ENCODE measurements at regions not wholly inside any gene's neighbourhood (a gene's known extent, or its start where the extent isn't known, plus 50 kb on each side); places are given as distances from the start of the nearest gene placed in this dataset.

DNA sequence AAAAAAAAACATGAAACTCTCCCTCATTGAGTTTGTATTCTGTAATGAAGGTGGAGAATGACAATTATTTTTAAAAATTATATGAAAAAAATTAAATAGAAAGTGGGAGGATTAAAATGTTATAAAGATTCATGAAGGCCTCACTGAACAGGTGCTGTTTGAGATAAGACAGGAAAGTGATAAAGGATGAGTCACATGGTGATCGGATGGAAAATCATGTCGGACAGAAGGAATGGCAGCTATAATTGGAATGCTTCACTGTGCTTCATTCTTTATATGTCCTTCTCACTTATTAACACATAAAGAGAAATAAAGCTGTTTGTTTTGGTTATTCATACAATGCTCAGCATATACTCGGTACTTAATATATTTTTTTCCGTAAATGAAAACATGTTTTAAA is 464.5 kb upstream of the RGMB start:
- TF ChIP-seq, protein P1, sequence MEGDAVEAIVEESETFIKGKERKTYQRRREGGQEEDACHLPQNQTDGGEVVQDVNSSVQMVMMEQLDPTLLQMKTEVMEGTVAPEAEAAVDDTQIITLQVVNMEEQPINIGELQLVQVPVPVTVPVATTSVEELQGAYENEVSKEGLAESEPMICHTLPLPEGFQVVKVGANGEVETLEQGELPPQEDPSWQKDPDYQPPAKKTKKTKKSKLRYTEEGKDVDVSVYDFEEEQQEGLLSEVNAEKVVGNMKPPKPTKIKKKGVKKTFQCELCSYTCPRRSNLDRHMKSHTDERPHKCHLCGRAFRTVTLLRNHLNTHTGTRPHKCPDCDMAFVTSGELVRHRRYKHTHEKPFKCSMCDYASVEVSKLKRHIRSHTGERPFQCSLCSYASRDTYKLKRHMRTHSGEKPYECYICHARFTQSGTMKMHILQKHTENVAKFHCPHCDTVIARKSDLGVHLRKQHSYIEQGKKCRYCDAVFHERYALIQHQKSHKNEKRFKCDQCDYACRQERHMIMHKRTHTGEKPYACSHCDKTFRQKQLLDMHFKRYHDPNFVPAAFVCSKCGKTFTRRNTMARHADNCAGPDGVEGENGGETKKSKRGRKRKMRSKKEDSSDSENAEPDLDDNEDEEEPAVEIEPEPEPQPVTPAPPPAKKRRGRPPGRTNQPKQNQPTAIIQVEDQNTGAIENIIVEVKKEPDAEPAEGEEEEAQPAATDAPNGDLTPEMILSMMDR (IDR thresholded peaks at IDR 0.05; ENCODE audit: low read length, missing control alignments): no peak
- peak overlapping the region; percentile 47 for H3K4me3 ChIP-seq (replicated peaks; ENCODE audit: low read depth, low read length)
- peak; percentile 35 for DNase-seq (ENCODE audit: low read depth)

DNA sequence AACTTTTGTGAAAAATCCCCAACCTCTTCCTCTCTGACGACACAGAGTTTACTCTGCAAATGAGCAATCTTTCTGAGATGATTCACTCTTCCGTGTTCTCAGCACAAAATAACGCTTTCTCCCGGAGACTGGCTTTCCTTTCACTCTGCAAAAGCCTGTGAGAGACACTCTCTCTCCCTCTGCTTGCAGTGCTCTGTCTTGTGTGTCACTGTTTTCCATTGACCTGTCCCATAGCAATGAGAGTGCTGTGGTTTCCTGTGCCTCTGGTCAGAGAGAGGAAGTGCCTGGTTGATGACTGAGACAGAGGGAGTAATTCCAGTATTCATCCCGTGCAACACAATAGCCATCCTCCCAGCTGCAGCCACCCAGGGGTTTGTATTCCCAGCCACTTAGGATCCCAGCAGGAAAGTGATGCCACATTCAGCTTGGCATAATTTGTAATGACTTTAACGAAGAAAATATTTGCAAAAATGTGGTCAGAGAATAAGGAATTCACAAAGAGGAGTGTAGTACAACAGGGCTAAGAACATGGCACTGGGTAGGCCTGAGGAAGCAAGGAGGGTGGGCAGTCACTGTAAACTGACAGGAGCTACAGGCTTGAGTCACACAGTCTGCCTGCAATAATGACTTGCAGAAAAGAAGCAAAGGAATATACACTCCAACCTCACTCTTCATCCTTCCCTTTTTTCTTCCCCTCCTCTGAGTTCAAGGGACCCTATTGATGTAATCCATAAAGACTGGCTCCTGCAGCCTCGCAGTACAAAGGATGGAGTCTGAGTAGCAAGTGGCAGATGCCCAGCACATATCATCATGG is 463.5 kb upstream of the RGMB start:
- DNase-seq (ENCODE audit: low read depth): peak; percentile 95
- H3K4me3 ChIP-seq (replicated peaks; ENCODE audit: low read depth, low read length): peak overlapping the region; percentile 47
- TF ChIP-seq, protein P1 (IDR thresholded peaks at IDR 0.05; ENCODE audit: low read length, missing control alignments): no peak

DNA sequence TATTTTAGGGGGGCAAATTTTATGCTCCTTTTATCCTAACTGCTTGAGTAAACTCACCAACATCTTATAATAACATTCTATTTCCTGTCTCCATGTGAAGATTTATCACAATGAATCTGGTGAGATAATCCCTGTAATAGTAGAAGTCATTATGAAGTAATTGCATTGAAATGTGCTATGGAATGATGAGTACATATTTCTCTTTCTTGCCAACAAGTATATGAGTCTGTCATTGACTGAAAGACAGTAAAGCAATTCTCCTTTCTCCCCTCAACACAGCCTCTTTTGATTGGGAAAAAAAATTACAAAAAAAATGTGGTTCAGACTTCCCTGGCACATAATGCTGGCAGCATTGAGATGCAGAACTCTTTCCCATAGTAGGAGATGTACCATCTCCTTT is 459.2 kb upstream of the RGMB start:
- DNase-seq (ENCODE audit: low read depth): peak; percentile 66
- H3K4me3 ChIP-seq (replicated peaks; ENCODE audit: low read depth, low read length): no peak overlapping the region
- TF ChIP-seq, protein P1 (IDR thresholded peaks at IDR 0.05; ENCODE audit: low read length, missing control alignments): no peak

DNA sequence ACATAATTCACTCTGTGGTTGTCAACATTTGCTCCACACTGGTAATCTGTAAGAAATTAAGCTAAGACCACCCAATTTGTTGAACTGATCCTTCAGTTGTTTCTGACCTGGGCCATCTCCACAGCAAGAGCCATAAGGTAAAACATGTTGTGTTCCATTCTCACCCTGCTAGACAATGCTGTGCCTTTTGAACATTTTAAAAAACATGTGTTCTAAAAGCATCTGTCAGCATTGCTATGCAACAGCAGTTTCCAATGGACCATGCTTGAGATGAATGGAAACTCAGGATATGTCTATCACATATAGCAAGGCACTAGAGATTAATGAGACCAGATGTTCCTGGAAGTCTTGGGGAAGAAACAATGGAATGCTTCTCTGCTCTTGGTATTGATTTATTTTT is 455.1 kb upstream of the RGMB start:
- DNase-seq (ENCODE audit: low read depth): no peak
- no peak overlapping the region for H3K4me3 ChIP-seq (replicated peaks; ENCODE audit: low read depth, low read length)
- TF ChIP-seq, protein P1 (IDR thresholded peaks at IDR 0.05; ENCODE audit: low read length, missing control alignments): no peak

DNA sequence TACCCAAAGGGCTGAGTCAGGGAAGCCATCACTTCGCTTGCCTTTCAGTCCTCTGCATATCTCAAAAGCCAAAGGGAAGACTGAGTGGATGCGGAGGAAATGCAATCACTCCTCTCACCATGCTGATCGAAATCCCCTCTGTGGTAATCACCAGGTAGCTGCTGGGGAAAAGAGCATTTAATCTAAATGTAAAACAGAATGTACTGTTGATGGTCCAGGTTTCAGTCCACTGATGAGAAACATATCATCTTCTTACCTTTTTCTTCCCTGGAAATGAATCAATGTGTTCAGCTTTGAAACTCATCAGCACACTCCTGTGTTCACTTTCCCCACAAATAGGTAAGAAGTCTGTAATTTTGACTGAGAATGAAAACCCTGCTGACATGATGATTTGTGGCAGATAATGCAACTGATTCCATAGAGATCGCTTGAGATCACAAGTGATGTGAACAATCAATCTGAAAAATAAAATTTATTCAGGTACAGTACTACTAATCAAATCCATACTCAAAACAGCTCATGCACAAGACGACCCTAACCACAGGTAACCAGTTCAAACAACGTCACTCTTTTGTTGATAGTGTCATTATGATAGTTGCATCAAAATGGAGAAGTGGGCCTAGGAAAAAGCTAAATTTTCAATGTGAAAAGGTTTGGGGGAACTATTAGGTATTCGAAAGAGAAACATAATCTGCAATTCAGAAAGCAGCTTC is 454.0 kb upstream of the RGMB start:
- no peak for DNase-seq (ENCODE audit: low read depth)
- no peak overlapping the region for H3K4me3 ChIP-seq (replicated peaks; ENCODE audit: low read depth, low read length)
- TF ChIP-seq, protein P1 (IDR thresholded peaks at IDR 0.05; ENCODE audit: low read length, missing control alignments): no peak

DNA sequence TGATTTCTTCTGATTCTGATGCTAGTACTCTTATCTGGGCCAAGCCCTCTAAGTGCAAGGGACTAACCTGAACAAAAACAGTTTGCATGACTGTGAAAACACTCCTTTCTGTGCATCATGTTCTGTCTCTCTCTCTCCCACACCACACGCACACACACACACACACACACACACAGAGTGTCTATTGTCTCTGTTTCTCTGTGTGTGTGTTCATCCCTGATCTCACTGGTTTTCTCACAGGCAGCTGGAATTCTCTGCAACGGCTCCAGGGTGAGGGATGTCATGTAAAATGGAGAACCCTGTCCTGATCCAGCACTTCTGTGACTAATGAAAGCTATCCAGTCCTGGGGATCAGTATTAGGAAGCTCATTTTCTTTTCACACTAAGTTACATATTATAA is 453.1 kb upstream of the RGMB start:
- DNase-seq (ENCODE audit: low read depth): no peak
- H3K4me3 ChIP-seq (replicated peaks; ENCODE audit: low read depth, low read length): no peak overlapping the region
- TF ChIP-seq, protein P1 (IDR thresholded peaks at IDR 0.05; ENCODE audit: low read length, missing control alignments): no peak

All from fibroblast of pulmonary artery (primary cell).